Pons (tissue), 1 donor: ENCODE measurements at regions not wholly inside any gene's neighbourhood (a gene's known extent, or its start where the extent isn't known, plus 50 kb on each side); places are given as distances from the start of the nearest gene placed in this dataset.
"Not testable (repeated sequence)": the region's sequence is repeated elsewhere in the genome, so short reads cannot be mapped to it uniquely, and the experiment has no call there.

ENCODE experiments used
- DNase-seq: peaks from one replicate; pipeline ENCODE4 v3.0.0-alpha.2; 2016; ENCODE audit warnings: low spot score

DNA sequence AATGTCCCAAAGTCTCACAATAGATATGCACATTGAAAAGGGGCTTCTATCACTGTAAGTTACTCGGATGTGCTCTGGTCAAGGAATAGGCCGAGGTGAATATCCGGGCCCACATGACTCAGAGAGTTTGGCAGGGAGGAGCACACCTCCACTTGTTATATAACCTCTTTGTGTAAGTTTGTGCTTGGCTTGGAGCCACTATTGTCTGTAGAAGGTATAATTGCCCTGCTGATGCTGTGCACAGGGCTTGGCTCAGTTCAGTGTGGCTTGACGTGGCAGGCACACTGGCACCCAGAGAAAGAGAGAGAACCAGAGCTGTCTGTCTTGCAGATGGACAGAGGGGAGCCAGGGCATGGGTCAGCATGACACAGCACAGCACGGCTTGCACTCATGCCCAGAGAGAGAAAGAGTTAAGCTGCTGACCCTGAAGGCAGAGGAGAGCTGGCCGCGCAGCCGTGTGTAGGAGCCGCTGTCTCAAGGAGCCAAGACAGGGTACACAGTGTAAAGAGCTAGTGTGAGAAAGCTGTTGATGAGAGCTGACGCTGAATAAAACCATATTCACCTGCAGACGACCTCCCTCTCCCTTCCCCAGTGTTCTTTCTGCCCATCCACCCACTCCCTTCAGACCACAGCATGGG, 482.5 kb downstream of the C6orf118 start:
- no peak for DNase-seq

DNA sequence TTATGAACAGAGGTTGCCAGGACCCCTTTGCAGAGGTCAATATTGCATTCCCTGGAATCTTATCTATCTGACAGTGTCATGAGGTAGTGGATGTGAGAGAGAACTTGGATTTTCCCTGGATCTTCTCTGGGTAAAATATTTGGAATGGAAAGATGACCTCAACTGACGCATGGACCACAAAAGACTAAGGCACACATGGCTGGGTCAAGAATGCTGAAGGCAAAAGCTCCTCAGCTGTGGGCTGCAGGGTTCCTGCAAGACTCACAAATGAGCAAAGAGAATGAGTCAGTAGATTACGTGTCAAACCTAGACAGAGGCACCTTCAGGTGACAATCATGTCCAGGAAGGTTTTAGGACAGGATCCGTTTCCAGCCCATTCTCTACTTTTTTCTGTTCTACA, 484.0 kb downstream of the C6orf118 start:
- DNase-seq = no peak

DNA sequence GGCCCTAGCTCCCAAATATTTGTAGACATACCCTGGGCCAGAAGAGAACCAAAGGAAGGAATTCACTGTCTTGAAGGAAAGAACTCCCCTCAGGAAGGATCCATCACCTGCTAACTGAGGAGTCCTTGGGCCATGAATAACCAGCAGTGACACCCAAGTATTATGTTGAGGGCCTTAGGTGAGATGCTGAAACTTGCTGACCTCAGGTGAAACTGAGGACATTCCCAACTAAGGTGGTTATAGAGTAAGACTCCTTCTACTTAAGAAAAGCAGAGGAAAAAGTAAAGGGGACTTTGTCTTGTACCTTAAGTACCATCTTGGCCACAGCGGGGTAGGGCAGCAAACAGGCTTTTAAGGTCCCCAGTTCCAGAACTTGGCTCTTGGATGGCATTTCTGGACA, 491.7 kb downstream of the C6orf118 start:
- no peak for DNase-seq

DNA sequence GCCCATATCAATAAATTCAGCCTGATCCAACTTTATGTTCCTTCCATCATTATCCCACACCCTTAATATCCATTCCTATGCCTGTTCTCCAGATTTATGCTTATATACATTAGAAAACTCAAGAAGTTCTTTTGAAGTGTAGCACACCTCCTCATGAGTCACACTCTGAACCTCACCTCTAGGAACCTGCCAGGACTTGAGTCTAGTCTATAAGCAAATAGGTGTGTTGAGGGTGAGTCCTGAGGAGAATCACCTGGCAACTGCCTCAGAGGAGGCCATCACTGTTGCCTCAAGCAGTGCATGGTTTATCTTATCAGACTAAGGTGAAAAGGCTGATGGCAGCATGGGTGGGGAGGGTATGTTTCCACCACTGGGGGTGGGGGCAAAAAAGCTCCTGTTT, 496.7 kb downstream of the C6orf118 start:
- DNase-seq = no peak

- DNase-seq = no peak
These were observed 502.3 kb downstream of the C6orf118 start for GRCh38 chr6:164807125-164807524.

DNA sequence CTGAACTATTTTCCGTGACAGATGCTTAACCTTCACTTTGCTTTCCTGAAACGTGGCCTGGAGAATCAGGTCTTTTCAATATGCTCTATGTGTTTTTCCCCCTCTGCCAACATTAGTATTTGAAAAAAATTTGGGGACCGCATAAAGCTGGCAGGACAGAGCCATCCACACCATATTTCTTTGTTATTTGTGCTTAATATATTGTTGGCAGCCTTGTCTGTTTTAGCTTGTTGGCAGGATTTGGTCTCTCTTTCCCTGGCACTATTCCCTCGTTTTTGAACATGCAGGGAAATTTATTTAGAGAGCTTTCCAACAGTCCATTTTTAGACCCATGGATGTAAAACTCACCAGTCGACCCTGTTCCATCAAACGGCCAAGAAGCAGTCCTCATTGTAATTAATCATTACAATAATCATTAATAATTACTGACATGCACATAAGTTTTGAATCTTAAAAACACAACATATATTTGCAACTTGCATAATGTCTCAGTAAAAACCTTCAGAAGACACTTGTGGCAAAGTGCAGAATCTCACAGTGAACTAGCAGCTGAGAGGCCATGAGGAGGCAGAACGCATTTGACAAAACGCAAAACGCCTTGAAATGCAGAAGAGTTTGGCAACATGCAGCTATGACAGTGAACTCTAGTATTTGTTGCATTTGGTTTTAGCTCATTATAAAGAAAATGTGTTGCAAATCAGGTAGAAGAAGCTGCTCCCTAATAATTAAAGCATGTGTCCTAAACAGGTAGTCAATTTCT, 514.2 kb downstream of the C6orf118 start:
- peak; percentile 10 for DNase-seq

- peak; percentile 4 for DNase-seq
These were observed 516.7 kb downstream of the C6orf118 start for GRCh38 chr6:164792666-164793065.

DNA sequence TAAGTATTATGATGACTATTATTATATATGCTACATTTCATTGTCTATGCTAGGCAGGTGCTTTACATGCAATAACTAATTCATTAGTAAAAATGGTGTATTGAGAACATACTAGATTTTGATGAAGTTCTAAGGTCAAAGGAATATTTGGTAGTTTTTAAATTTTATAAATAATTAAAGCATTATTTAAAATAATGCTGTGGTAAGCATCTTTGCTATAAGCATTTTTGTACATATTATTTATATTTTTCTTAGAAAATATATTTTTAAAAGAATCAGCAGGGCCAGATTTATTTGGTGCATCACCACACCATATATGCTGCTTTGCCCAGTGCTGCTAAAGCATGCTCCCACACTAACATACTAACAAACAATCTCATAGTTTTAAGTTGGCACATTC, 517.9 kb downstream of the C6orf118 start:
- no peak for DNase-seq

DNA sequence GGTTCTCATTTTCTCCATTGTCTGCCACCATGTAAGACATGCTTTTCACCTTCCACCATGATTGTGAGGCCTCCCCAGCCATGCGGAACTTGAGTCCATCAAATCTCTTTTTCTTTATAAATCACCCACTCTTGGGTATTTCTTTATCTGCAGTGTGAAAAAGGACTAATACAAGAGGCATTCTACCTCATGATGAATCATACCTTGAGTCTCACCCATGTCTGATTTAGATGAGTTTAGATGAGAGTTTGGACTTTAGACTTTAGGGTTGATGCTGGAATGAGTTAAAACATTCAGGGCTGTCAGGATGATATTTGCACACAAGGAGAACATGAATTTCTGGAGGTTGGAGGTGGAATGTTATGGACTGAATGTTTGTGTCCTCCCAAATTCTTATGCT, 545.6 kb downstream of the C6orf118 start:
- no peak for DNase-seq

- no peak for DNase-seq
These were observed 552.0 kb downstream of the C6orf118 start for GRCh38 chr6:164757451-164757850.

- no peak for DNase-seq
These were observed 552.7 kb downstream of the C6orf118 start for GRCh38 chr6:164756723-164757122.

DNA sequence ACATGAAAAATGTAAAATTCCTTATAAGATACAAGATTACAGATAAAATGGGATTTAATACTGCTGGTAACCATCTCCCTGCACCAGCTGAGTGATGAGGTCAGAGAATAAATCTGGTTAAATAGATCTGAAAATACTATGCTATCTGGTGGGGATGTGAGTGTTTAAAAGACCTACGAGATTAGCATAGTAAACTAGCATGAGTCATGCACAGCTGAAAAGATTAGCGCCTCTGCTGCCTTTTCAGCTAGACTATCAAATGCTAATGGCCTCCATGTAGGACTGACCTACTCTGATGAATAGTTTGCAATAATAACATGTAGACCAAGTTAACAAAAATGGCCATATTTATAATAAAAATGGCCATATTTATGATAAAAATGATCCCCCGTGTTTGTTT, 553.3 kb downstream of the C6orf118 start:
- DNase-seq = no peak

- no peak for DNase-seq
These were observed 555.9 kb downstream of the C6orf118 start for GRCh38 chr6:164753517-164753916.

DNA sequence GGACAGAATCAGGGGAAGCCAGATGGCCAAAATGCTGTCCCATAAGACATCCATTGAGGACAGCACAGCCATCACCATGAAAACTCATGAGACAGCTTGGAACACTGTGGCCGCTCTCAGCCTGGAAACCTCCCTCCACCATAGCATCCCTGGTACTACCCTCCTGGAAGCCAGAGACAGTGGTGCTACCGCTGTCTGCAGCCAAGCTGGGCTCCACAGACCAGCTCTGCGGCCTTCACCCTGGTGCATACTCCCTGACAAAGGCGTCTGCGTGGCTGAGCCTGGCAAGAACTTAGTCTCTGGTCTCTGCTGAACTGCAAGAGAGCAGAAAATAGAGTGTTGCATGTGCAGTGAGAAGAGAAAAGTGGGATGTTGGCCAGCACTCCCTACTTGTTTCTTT, 558.0 kb downstream of the C6orf118 start:
- no peak for DNase-seq

DNA sequence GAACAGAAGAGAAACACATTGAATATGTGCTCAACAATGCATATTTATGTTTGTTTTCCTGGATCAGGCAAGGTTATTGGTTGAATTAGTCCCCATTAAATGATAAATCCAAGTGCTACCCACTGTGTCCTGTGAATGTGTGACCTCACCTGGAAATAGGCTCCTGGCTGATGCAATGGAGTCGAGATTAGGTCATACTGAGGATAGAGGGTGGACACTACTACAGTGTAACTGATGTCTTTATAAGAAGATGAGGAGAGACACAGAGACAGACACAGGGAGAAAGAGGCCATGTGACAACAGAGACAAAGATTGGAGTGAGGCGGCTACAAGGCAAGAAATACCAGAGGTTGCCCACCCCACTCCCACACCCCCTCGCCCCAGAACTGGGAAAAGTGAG, 559.3 kb downstream of the C6orf118 start:
- no peak for DNase-seq

GRCh38 chr6:164749221-164750064, 560.0 kb downstream of the C6orf118 start:
- peak; percentile 23 for DNase-seq

GRCh38 chr6:164744301-164744700, 565.1 kb downstream of the C6orf118 start:
- peak; percentile 12 for DNase-seq

DNA sequence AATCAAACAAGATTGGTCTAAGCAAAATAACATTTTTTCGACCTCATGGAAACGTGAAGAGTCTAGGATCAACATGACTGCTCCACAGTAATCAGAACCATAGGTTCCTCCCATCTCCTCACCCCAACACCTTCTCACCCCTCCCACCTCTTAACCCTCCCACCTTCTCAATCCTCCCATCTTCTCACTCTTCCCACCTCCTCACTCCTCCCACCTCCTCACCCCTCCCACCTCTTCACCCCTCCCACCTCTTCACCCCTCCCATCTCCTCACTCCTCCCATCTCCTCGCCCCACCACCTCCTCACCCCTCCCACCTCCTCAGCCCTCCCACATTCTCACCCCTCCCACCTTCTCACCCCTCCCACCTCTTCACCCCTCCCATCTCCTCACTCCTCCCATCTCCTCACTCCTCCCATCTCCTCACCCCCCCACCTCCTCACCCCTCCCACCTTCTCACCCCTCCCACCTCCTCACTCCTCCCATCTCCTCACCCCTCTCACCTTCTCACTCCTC, 567.4 kb downstream of the C6orf118 start:
- no peak for DNase-seq

DNA sequence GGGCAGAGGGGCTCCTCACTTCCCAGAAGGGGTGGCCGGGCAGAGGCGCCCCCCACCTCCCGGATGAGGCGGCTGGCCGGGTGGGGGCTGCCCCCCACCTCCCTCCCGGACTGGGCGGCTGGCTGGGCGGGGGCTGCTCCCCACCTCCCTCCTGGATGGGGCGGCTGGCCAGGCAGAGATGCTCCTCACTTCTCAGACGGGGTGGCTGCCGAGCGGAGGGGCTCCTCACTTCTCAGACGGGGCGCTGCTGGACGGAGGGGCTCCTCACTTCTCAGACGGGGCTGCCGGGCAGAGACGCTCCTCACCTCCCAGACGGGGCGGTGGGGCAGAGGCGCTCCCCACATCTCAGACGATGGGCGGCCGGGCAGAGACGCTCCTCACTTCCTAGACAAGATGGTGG, 573.3 kb downstream of the C6orf118 start:
- not testable (repeated sequence) for DNase-seq

GRCh38 chr6:164731539-164731938, 577.9 kb downstream of the C6orf118 start:
- no peak for DNase-seq

DNA sequence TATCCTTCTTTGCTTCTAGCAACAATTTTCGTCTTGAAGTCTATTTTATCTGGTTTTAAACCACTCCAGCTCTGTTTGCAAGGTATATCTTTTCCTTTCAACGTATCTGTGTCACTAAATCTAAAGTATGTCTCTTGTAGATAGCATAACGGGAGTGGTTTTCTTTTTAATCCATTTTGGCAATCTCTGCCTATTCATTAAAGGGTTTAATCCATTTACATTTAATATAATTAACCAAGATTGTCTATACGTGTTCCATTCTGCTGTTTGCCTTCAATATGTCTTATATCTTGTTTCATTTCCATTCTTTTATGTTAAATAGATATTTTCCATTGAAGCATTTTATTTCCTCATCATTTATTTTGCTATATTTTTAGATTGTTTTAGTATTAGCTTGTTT, 587.9 kb downstream of the C6orf118 start:
- no peak for DNase-seq

DNA sequence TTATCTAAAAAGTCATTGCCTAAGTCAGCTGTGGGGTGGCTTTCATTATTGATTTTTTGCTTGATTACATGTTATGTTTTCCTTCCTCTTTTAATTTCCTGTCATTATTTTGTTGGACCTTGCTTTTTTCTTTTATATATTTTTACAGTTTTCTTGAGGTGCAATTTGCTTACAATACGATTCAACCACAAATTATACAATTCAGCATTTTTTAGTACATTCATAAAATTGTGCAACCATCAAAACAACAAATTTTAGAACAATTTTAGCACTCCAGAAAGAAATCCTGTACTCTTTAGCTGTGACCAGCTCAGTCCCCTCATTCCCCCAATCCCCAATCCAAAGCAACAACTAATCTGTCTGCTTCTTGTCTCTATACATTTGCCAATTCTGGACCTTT, 608.9 kb downstream of the C6orf118 start:
- no peak for DNase-seq

GRCh38 chr6:164695896-164696295, 613.5 kb downstream of the C6orf118 start:
- DNase-seq = no peak
